H1 (cell line): ENCODE measurements at regions not wholly inside any gene's neighbourhood (a gene's known extent, or its start where the extent isn't known, plus 50 kb on each side); places are given as distances from the start of the nearest gene placed in this dataset.

ENCODE experiments used
- CTCF ChIP-seq, 3 experiments: IDR thresholded peaks; 1 replicate in 2 of 3; 2 replicates in 1 of 3; pipeline versions ENCODE4 v1.5.1 to v1.6.1; 2011; ENCODE audit warnings: low read length in 3 of 3, mild to moderate bottlenecking in 3 of 3, inconsistent platforms in 2 of 3, low read depth in 1 of 3, moderate library complexity in 1 of 3; ENCODE audit not compliant: insufficient read depth in 1 of 3; ENCODE audit errors: control extremely low read depth in 1 of 3
- EZH2 ChIP-seq: fragments of 200-600 bp; sonication (generic); IDR thresholded peaks from 2 replicates; pipeline ENCODE4 v1.7.1; 2012; ENCODE audit warnings: low read depth, mild to moderate bottlenecking, moderate library complexity, low read length, inconsistent platforms; ENCODE audit not compliant: severe bottlenecking
- POLR2AphosphoS5 ChIP-seq: IDR thresholded peaks from 2 replicates; pipeline ENCODE4 v1.6.1; 2011; ENCODE audit warnings: low read depth, low read length
- SUZ12 ChIP-seq: fragments of 200-600 bp; sonication (generic); IDR thresholded peaks from 2 replicates; pipeline ENCODE4 v1.6.1; 2012; ENCODE audit warnings: mild to moderate bottlenecking, inconsistent platforms, low read length, moderate library complexity, mixed read lengths

- TF ChIP-seq CTCF (IDR thresholded peaks at IDR 0.05; ENCODE audit: control extremely low read depth in 1 of 3, insufficient read depth in 1 of 3, low read depth in 1 of 3, low read length in 3 of 3), result no peak
- no peak for TF ChIP-seq EZH2
- no peak for TF ChIP-seq POLR2AphosphoS5
- TF ChIP-seq SUZ12, result no peak
These were observed 446.9 kb upstream of the DPPA4 start for GRCh38 chr3:109784285-109784684.
